GM12873 (cell line): ENCODE measurements at regions not wholly inside any gene's neighbourhood (a gene's known extent, or its start where the extent isn't known, plus 50 kb on each side); places are given as distances from the start of the nearest gene placed in this dataset.

Source experiments
- CTCF ChIP-seq: IDR thresholded peaks from 2 replicates; pipeline ENCODE4 v1.5.1; 2012; ENCODE audit warnings: low read depth, mild to moderate bottlenecking, moderate library complexity, low read length, control low read depth; ENCODE audit not compliant: insufficient read depth; ENCODE audit errors: missing control alignments

GRCh38 chr5:92496545-92496944, 1084.5 kb downstream of the NR2F1-AS1 start:
- no peak for TF ChIP-seq CTCF

GRCh38 chr5:92494508-92494907, 1086.5 kb downstream of the NR2F1-AS1 start:
- no peak for TF ChIP-seq CTCF

- no peak for TF ChIP-seq CTCF
Measured at GRCh38 chr5:92492908-92493307, 1088.1 kb downstream of the NR2F1-AS1 start.

- no peak for TF ChIP-seq CTCF
Measured at GRCh38 chr5:92484484-92484883, 1096.5 kb downstream of the NR2F1-AS1 start.

- no peak for TF ChIP-seq CTCF
Measured at GRCh38 chr5:92472981-92473566, 1090.0 kb upstream of the ARRDC3 start.

- no peak for TF ChIP-seq CTCF
Measured at GRCh38 chr5:92471861-92472260, 1088.7 kb upstream of the ARRDC3 start.

- TF ChIP-seq CTCF = peak; percentile 64
Measured at GRCh38 chr5:92470770-92471169, 1087.7 kb upstream of the ARRDC3 start.

- no peak for TF ChIP-seq CTCF
Measured at GRCh38 chr5:92468295-92468694, 1085.2 kb upstream of the ARRDC3 start.
